Skeletal muscle tissue (tissue), 3 donors: ENCODE measurements at regions not wholly inside any gene's neighbourhood (a gene's known extent, or its start where the extent isn't known, plus 50 kb on each side); places are given as distances from the start of the nearest gene placed in this dataset.

Experiments used
- H3K27ac ChIP-seq: one replicate; pipeline ENCODE4 v1.7.0; 2013; ENCODE audit warnings: mild to moderate bottlenecking, low read depth, low read length, inconsistent platforms
- H3K27me3 ChIP-seq, 3 donors: one replicate each; pipeline ENCODE4 v1.7.0; 2013; ENCODE audit warnings: low read length in 3 of 3; ENCODE audit not compliant: control insufficient read depth in 3 of 3, insufficient read depth in 3 of 3
- H3K36me3 ChIP-seq, 3 donors: one replicate each; pipeline ENCODE4 v1.7.0; 2013; ENCODE audit warnings: low read length in 3 of 3; ENCODE audit not compliant: control insufficient read depth in 3 of 3, insufficient read depth in 3 of 3
- H3K4me1 ChIP-seq, 3 donors: one replicate each; pipeline ENCODE4 v1.7.0; 2013; ENCODE audit warnings: low read length in 3 of 3, mild to moderate bottlenecking in 3 of 3; ENCODE audit not compliant: control insufficient read depth in 3 of 3, insufficient read depth in 3 of 3
- H3K4me3 ChIP-seq, 3 donors: one replicate each; pipeline ENCODE4 v1.7.0; 2013; ENCODE audit warnings: low read length in 3 of 3
- H3K9ac ChIP-seq, 3 donors: one replicate each; pipeline ENCODE4 v1.7.0; 2013; ENCODE audit warnings: low read length in 3 of 3, mild to moderate bottlenecking in 3 of 3, moderate library complexity in 2 of 3, low read depth in 1 of 3
- H3K9me3 ChIP-seq, 3 donors: one replicate each; pipeline ENCODE4 v1.7.0; 2013; ENCODE audit warnings: low read length in 3 of 3; ENCODE audit not compliant: control insufficient read depth in 3 of 3
- donor health status: Osteomylitis.

DNA sequence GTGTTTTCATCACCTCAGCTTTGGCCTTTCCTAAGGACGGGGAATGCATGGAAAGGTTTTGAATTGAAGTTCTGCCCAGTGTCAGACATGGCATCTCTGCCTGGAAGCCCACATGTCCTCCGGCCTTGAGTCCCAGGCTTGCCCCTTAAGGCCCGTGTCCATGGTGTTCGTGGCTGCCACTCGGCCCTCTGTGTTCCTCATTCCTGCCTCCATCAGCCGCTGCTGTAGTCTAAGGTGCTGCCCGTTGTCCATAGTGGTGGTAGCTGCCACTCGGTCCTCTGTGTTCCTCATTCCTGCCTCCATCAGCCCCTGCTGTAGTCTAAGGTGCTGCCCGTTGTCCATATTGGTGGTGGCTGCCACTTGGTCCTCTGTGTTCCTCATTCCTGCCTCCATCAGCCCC is 180.7 kb upstream of the SHH start:
- Histone ChIP-seq H3K27me3 (peaks cover 0 to 5% (median 0%) of the 10 kb centered on the region in 3 donors), H3K9ac (no peak overlapping the region), H3K4me1 (no peaks in the 10 kb centered on the region), H3K27ac (no peak overlapping the region), H3K4me3 (no peak overlapping the region), H3K9me3 (peaks cover 0 to 5% (median 0%) of the 10 kb centered on the region in 3 donors), H3K36me3 (no peaks in the 10 kb centered on the region)

DNA sequence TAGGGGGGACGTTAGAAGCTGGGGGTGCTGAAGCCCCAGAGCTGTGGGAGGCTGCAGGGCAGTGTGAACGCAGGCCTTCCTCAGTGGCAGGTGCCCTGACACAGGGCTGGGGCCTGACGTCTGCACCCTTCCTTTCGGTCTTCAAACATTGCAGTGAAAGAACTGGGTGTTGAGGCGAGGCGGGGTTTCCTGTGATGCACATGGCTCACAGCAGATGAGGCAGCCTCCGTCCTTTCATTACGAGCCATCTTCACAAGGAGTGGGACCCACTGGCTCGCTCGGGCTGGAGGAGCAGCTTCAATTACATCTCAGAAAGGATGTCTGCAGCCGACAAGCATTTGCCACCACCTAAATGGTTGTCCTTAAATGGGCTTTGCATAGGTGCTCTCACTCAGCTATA is 180.3 kb upstream of the SHH start:
- H3K4me3 ChIP-seq: no peak overlapping the region
- peaks cover 0 to 5% (median 0%) of the 10 kb centered on the region in 3 donors for H3K9me3 ChIP-seq
- peaks cover 0 to 5% (median 0%) of the 10 kb centered on the region in 3 donors for H3K27me3 ChIP-seq
- no peaks in the 10 kb centered on the region for H3K36me3 ChIP-seq
- H3K27ac ChIP-seq: no peak overlapping the region
- no peaks in the 10 kb centered on the region for H3K4me1 ChIP-seq
- H3K9ac ChIP-seq: no peak overlapping the region

DNA sequence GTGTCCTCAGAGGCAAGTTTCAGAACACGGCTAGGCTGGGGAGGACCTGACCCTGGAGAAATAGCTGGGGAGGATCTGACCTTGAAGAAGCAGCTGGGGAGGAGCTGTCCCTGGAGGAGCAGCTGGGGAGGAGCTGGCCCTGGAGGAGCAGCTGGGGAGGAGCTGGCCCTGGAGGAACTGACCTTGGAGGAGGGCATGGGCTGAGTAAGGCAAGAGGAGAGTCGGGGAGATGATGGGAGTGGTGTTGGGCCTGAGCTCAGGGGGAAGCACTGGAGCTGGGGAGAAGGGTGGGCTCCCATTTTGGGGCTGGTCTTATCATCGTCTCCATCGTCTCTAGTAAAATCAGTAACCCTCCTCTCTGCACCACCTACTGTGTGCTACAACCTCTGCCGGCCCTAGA is 179.8 kb upstream of the SHH start:
- peaks cover 0 to 2% (median 0%) of the 10 kb centered on the region in 3 donors for H3K27me3 ChIP-seq
- H3K9ac ChIP-seq: no peak overlapping the region
- H3K9me3 ChIP-seq: peaks cover 0 to 5% (median 0%) of the 10 kb centered on the region in 3 donors
- no peaks in the 10 kb centered on the region for H3K4me1 ChIP-seq
- no peak overlapping the region for H3K27ac ChIP-seq
- H3K4me3 ChIP-seq: no peak overlapping the region
- H3K36me3 ChIP-seq: no peaks in the 10 kb centered on the region

DNA sequence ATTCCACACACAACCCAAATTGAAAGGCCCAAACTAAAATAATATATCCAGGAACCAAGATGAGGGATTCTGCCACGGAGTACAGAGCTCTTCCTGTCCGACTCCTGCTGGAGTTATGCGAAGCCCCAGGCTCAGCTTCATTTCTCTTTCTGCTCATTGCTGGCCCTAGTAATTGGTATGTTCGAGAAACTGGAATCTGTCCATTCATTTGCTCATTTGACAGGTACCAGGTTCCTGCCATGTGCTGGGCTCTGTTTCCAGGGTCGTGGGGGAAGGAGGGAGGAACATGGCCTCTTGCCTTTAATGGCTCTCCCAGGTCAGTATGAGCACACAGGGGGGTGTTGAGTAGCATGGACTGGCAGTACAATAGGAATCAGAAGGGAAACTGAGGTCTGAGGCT is 179.2 kb upstream of the SHH start:
- H3K4me1 ChIP-seq: no peaks in the 10 kb centered on the region
- H3K9ac ChIP-seq: no peak overlapping the region
- H3K36me3 ChIP-seq: no peaks in the 10 kb centered on the region
- peaks cover 0 to 5% (median 0%) of the 10 kb centered on the region in 3 donors for H3K9me3 ChIP-seq
- H3K4me3 ChIP-seq: no peak overlapping the region
- H3K27ac ChIP-seq: no peak overlapping the region
- H3K27me3 ChIP-seq: peaks cover 0 to 5% (median under 1%) of the 10 kb centered on the region in 3 donors

DNA sequence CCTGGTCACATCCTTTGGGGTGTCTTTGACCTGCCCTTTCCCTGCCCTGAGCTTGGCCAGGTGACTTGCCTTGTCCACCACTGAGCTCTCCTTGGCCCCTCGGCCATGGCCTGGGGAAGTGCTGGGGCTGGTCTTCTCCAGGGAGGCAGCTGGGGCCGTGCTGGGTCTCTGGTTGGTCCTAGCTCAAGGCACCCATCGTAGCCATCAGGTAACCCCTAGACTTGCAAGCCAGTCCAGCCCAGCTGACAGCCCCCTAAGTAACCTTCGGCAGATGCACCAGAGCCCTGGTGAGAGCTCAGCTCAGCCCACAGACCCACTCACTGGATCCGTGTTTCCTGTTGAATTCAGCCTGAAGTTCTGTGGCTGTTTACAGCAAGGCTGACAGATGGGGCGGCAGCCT is 176.2 kb upstream of the SHH start:
- Histone ChIP-seq H3K9me3 (peaks cover 0 to 5% (median 0%) of the 10 kb centered on the region in 3 donors), H3K27ac (no peak overlapping the region), H3K27me3 (peaks cover 0 to 5% (median 3%) of the 10 kb centered on the region in 3 donors), H3K4me1 (no peaks in the 10 kb centered on the region), H3K36me3 (no peaks in the 10 kb centered on the region), H3K4me3 (no peak overlapping the region), H3K9ac (no peak overlapping the region)

DNA sequence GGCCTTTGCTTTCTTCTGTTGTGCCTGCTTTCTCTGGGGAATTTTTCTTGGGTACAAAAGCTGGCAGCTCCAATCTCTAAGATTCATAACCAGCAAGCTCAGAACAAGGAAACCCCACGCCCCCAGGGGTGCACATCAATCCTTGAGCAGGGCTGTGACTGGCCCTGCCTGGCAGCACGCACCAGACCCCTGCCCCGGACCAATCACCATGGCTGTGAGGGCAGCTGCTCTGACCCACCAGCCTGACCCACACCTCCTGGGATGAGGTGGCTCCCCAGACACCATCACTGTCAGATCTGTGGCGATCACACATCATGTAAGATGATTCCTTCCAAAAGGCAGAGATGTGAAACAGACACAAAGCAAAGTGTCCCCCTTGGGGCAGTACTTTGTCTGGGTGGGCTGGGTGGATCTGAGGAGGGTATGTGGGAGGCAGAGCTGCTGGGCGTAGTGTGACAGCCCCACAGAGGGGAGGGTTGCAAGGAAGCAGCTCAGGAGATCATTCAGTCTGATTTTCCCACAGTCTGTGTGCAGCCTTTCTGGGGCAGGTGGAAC is 175.5 kb upstream of the SHH start:
- Histone ChIP-seq H3K27ac (no peak overlapping the region), H3K27me3 (peaks cover 0 to 5% (median 3%) of the 10 kb centered on the region in 3 donors), H3K36me3 (no peaks in the 10 kb centered on the region)

DNA sequence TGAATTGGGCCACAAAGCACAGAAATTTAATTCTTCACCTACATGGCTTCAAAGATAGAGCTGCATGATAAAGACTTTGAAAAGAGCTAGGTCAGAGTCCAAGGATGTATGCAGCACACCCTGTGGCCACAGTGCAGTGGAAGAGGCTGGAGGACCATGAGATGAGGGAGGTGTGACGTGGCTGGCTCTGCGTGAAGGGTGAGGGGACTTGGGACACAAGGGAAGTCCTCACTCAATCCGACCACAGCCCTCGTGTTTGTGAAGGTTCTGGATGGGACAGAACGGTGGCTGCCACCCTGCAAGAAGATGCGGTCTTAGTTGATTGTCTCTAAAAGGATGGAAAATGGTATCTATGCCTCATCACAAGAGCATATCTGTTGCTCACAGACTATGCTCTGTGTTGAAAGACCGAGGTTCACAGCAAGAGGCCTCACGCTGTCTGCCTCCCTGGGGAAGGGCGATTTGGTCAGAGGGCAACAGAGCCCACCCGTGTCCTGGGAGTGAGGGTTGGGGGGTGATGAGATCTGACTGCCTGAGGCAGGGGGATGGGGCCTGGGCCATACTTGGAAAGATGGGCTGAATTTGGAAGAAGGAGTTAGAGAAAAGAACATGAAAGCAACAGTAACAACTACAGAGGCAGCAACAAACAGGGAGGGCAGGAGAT is 174.4 kb upstream of the SHH start:
- Histone ChIP-seq H3K36me3 (no peaks in the 10 kb centered on the region), H3K9ac (no peak overlapping the region), H3K9me3 (peaks cover 0 to 5% (median 0%) of the 10 kb centered on the region in 3 donors), H3K27me3 (peaks cover 0 to 5% (median 3%) of the 10 kb centered on the region in 3 donors), H3K4me3 (no peak overlapping the region), H3K4me1 (no peaks in the 10 kb centered on the region), H3K27ac (no peak overlapping the region)

More for the DNA sequence above, 175.5 kb upstream of the SHH start:
- no peak overlapping the region for H3K9ac ChIP-seq
- no peaks in the 10 kb centered on the region for H3K4me1 ChIP-seq
- no peak overlapping the region for H3K4me3 ChIP-seq
- H3K9me3 ChIP-seq: peaks cover 0 to 5% (median 0%) of the 10 kb centered on the region in 3 donors

DNA sequence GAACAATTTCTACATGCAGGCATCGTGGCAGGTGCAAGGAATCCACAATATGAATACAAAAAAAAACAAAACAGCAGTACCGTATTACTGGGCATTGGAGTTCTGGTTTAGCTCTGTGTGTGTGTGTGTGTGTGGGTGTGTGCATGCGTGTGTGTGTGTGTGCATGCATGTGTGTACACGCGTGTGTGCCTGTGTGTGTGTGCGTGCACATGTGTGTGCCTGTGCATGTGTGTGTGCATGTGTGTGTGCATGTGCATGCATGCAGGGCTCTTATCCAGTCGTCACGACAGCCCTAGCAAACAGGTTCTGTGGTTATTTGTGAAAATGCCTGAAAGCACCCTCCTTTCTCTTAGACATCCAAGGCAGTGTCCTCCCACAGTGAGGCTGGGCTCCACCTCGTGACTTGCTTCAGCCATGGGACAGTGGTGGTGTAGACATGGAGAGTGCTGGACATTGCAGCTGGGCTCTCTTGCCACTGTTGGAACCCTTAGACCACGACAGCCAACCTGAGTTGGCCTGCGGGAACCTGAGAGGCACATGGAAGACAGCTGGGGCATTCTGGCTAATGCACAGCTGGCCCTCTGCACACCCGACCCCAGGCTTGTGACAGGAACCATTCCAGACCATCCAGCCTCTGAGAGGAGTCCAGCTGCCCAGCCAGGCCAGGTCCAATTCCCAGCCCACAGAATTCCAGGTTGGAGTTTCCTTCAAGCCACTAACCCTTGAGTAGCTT is 173.4 kb upstream of the SHH start:
- no peak overlapping the region for H3K27ac ChIP-seq
- no peaks in the 10 kb centered on the region for H3K4me1 ChIP-seq
- H3K9me3 ChIP-seq: peaks cover 0 to 5% (median 0%) of the 10 kb centered on the region in 3 donors
- no peak overlapping the region for H3K4me3 ChIP-seq
- H3K27me3 ChIP-seq: peaks cover 0 to 5% (median 3%) of the 10 kb centered on the region in 3 donors
- no peak overlapping the region for H3K9ac ChIP-seq
- no peaks in the 10 kb centered on the region for H3K36me3 ChIP-seq

DNA sequence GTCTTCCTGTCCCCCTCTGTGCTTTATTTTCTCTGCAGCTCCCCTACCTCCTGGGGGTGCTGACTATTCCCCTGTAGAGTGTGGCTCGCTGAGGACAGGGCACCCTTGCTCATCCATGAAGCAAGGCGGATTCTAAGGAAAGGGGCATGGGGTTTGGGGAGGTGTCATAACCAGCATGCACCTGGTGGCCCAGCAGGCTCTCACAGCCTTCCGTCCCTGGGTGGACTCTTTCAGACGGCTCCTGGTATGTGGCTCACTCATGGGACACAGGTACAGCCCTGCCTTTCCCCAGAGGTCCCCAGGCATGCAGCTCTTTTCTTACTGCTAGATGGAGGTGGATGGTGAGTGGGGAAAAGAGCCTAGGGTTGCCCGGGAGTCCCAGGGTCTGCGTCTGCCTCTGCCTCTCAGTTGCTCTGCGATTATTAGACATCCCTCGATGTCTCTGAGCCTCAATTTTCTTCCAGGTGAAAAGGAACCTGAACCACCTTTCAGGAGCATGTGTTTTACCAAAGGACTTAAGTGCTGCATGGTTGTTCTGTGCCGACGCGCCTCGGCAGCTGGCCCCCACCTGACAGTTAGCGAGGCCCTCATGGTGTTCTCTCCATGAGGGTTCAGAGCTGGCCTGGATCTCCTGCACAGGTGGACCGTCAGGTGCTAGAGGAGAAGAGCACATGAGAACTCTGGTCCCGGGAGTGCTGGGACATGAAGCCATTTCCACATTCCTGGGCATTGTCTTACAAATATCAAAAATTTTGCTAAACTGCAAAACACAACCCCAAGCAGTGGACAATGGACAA is 172.5 kb upstream of the SHH start:
- H3K36me3 ChIP-seq: no peaks in the 10 kb centered on the region
- no peak overlapping the region for H3K27ac ChIP-seq
- peaks cover 0 to 5% (median 3%) of the 10 kb centered on the region in 3 donors for H3K27me3 ChIP-seq
- no peak overlapping the region for H3K4me3 ChIP-seq
- no peaks in the 10 kb centered on the region for H3K4me1 ChIP-seq
- H3K9me3 ChIP-seq: peaks cover 0 to 5% (median 0%) of the 10 kb centered on the region in 3 donors
- no peak overlapping the region for H3K9ac ChIP-seq
